Renal pelvis (tissue), 1 donor: ENCODE measurements at regions not wholly inside any gene's neighbourhood (a gene's known extent, or its start where the extent isn't known, plus 50 kb on each side); places are given as distances from the start of the nearest gene placed in this dataset.
A peak's percentile ranks its signal among the peaks of the same experiment; 100 is the strongest.
"Not testable (repeated sequence)": the region's sequence is repeated elsewhere in the genome, so short reads cannot be mapped to it uniquely, and the experiment has no call there.

Source experiments
- DNase-seq: peaks from one replicate; pipeline ENCODE4 v3.0.0-alpha.2; 2013

- DNase-seq = no peak
Observed at GRCh38 chr9:3773362-3774060, 247.7 kb upstream of the RFX3 start.

- no peak for DNase-seq
Observed at GRCh38 chr9:3769646-3770045, 243.8 kb upstream of the RFX3 start.

GRCh38 chr9:3768712-3769457 lies 243.1 kb upstream of the RFX3 start:
- no peak for DNase-seq

GRCh38 chr9:3768286-3768685 lies 242.5 kb upstream of the RFX3 start:
- no peak for DNase-seq

- DNase-seq = no peak
Observed at GRCh38 chr9:3762076-3762475, 236.3 kb upstream of the RFX3 start.

- DNase-seq = peak; percentile 23
Observed at GRCh38 chr9:3760031-3760430, 234.2 kb upstream of the RFX3 start.

- no peak for DNase-seq
Observed at GRCh38 chr9:3758816-3759576, 233.2 kb upstream of the RFX3 start.

GRCh38 chr9:3756071-3756470 lies 230.3 kb upstream of the RFX3 start:
- DNase-seq = no peak

GRCh38 chr9:3751125-3751758 lies 225.4 kb upstream of the RFX3 start:
- DNase-seq = no peak

GRCh38 chr9:3750321-3750720 lies 224.5 kb upstream of the RFX3 start:
- no peak for DNase-seq

GRCh38 chr9:3746296-3747275 lies 220.8 kb upstream of the RFX3 start:
- DNase-seq = no peak

- DNase-seq = no peak
Observed at GRCh38 chr9:3743901-3744413, 218.2 kb upstream of the RFX3 start.

- DNase-seq = no peak
Observed at GRCh38 chr9:3742586-3742985, 216.8 kb upstream of the RFX3 start.

- DNase-seq = no peak
Observed at GRCh38 chr9:3741729-3742128, 215.9 kb upstream of the RFX3 start.

- DNase-seq = no peak
Observed at GRCh38 chr9:3740690-3741419, 215.1 kb upstream of the RFX3 start.

- DNase-seq = no peak
Observed at GRCh38 chr9:3736161-3736560, 210.4 kb upstream of the RFX3 start.

- no peak for DNase-seq
Observed at GRCh38 chr9:3735251-3735650, 209.4 kb upstream of the RFX3 start.

GRCh38 chr9:3733527-3734262 lies 207.9 kb upstream of the RFX3 start:
- not testable (repeated sequence) for DNase-seq

- no peak for DNase-seq
Observed at GRCh38 chr9:3733039-3733408, 207.2 kb upstream of the RFX3 start.
